ENCODE measurements at regions not wholly inside any gene's neighbourhood (a gene's known extent, or its start where the extent isn't known, plus 50 kb on each side); places are given as distances from the start of the nearest gene placed in this dataset.

DNA sequence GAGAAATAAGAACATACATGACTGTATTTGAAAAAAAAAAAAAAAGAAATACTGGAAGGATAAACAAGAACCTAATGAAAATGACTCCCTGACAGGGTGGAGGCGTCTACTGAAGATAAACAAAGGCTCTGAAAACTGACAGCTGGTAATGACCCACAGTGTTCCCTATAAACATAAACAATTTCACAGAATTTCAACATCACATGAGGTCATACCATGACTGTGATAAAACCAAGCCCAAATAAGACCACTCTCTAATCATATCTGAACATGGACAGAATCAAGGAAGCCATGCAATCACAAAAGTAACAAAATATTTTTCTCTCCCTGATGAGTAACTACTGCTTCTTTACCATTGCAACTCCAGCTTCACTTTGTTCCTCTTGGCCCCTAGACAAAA is 159.3 kb downstream of the FAM124B start:
- H3K4me3 ChIP-seq (ENCODE audit: extremely low read depth in 1 of 4, insufficient read depth in 2 of 4, low read depth in 3 of 4, low read length in 4 of 4): no peak overlapping the region
- no peak overlapping the region for H3K14ac ChIP-seq (ENCODE audit: insufficient read length)
- no peak overlapping the region for H3K27ac ChIP-seq (ENCODE audit: low read depth, low read length)
- DNase-seq (ENCODE audit: low read depth in 1 of 2, low spot score in 2 of 2): no peak
- no peaks in the 10 kb centered on the region for H3K23me2 ChIP-seq (ENCODE audit: low read depth, low read length)
- no peak for FAIRE-seq
- H3K79me1 ChIP-seq (ENCODE audit: low read depth, low read length): no peaks in the 10 kb centered on the region
- WGBS, 2 experiments (ENCODE audit: extremely low coverage in 1 of 2, insufficient coverage in 1 of 2, insufficient read length in 1 of 2, insufficient replicate concordance in 2 of 2, low coverage in 1 of 2, low lambda C conversion rate in 2 of 2, missing lambda C conversion rate in 1 of 2): 89% methylated on average over 1 of the region's 1 CpG; no CpG with 5 or more reads in 1 of the 2 experiments
- no peaks in the 10 kb centered on the region for H3K36me3 ChIP-seq (ENCODE audit: control insufficient read depth in 2 of 4, insufficient read depth in 4 of 4, low read length in 3 of 4)
- no peak overlapping the region for H3K4me2 ChIP-seq (ENCODE audit: insufficient read depth in 1 of 2, low read depth in 2 of 2, low read length in 2 of 2)
- H4K20me1 ChIP-seq (replicated peaks in 1 of 2; ENCODE audit: control insufficient read depth in 1 of 2, insufficient read depth in 2 of 2, low read length in 2 of 2): no peaks in the 10 kb centered on the region
- no peak overlapping the region for H2BK5ac ChIP-seq (ENCODE audit: low read depth, low read length)
- CTCF ChIA-PET (ENCODE audit: partially characterized antibody): interaction anchor here (0.6 kb wide), 1 partner anchor 90 kb away, joined by 3 read pairs; no protein-coding TSS in a partner anchor
- H4K8ac ChIP-seq (ENCODE audit: extremely low read depth, insufficient read depth, low read length): no peak overlapping the region
- no peak overlapping the region for H3K9ac ChIP-seq (replicated peaks in 1 of 4; ENCODE audit: extremely low read depth in 1 of 4, low read depth in 3 of 4, low read length in 3 of 4)
- no peak overlapping the region for H2AFZ ChIP-seq (ENCODE audit: low read length)
- H2AK5ac ChIP-seq (ENCODE audit: low read depth, low read length): no peak overlapping the region
- no peak overlapping the region for H2BK120ac ChIP-seq (replicated peaks; ENCODE audit: low read depth, low read length)
- no peak overlapping the region for H4K5ac ChIP-seq (ENCODE audit: insufficient read length, low read depth, low read length)
- no peaks in the 10 kb centered on the region for H3K79me2 ChIP-seq (ENCODE audit: control insufficient read depth in 1 of 2, insufficient read depth in 2 of 2, low read length in 2 of 2)
- H3K27me3 ChIP-seq (replicated peaks in 1 of 4; ENCODE audit: control insufficient read depth in 3 of 4, extremely low read depth in 1 of 4, insufficient read depth in 3 of 4, low read length in 3 of 4): no peaks in the 10 kb centered on the region
- no peak overlapping the region for H2BK12ac ChIP-seq (ENCODE audit: low read depth, low read length)
- no peak overlapping the region for H3K18ac ChIP-seq (ENCODE audit: extremely low read depth, low read length)
- no peak overlapping the region for H3K56ac ChIP-seq (replicated peaks; ENCODE audit: insufficient read length, low read depth, low read length)
- H3K23ac ChIP-seq (ENCODE audit: insufficient read length): no peak overlapping the region
- POLR2A ChIA-PET (ENCODE audit: partially characterized antibody): no interaction called here
- no peak overlapping the region for H2BK20ac ChIP-seq (ENCODE audit: low read length)
- H3K9me3 ChIP-seq (ENCODE audit: insufficient read depth in 2 of 2, low read depth in 1 of 2, low read length in 1 of 2): no peaks in the 10 kb centered on the region
- H3K4me1 ChIP-seq (replicated peaks in 1 of 4; ENCODE audit: control insufficient read depth in 3 of 4, insufficient read depth in 4 of 4, low read length in 3 of 4): no peaks in the 10 kb centered on the region
- H4K91ac ChIP-seq (replicated peaks; ENCODE audit: insufficient read length, low read length): no peak overlapping the region
- H3K4ac ChIP-seq (replicated peaks; ENCODE audit: insufficient read length, low read depth, low read length): no peak overlapping the region
- H2BK15ac ChIP-seq (ENCODE audit: low read length): no peak overlapping the region
- TF ChIP-seq TAF7 (optimal IDR thresholded peaks at IDR 0.05; ENCODE audit: borderline replicate concordance, low read depth, low read length): no peak
- no peak for TF ChIP-seq TBP (IDR thresholded peaks at IDR 0.05; ENCODE audit: low read depth, low read length)
- no peak for TF ChIP-seq SP1 (IDR thresholded peaks at IDR 0.05; ENCODE audit: low read depth, low read length)
- TF ChIP-seq SIRT6 (IDR thresholded peaks at IDR 0.05; ENCODE audit: low read length): no peak
- no peak for TF ChIP-seq SIX5 (IDR thresholded peaks at IDR 0.05; ENCODE audit: low read depth, low read length)
- TF ChIP-seq, protein P1, sequence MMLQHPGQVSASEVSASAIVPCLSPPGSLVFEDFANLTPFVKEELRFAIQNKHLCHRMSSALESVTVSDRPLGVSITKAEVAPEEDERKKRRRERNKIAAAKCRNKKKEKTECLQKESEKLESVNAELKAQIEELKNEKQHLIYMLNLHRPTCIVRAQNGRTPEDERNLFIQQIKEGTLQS (IDR thresholded peaks at IDR 0.05; ENCODE audit: insufficient read depth, low read depth, low read length): no peak
- no peak for TF ChIP-seq JUND (IDR thresholded peaks at IDR 0.05; ENCODE audit: low read length)
- TF ChIP-seq YY1 (IDR thresholded peaks at IDR 0.05; ENCODE audit: low read depth, low read length): no peak
- no peak for TF ChIP-seq BACH1 (IDR thresholded peaks at IDR 0.05; ENCODE audit: low read length)
- TF ChIP-seq ZNF274 (IDR thresholded peaks at IDR 0.05; ENCODE audit: borderline replicate concordance, extremely low read depth, low read length): no peak
- TF ChIP-seq POLR2A (IDR thresholded peaks at IDR 0.05; ENCODE audit: control extremely low read depth in 1 of 2, low read depth in 2 of 2, low read length in 2 of 2): no peak
- no peak for TF ChIP-seq FOSL1 (IDR thresholded peaks at IDR 0.05; ENCODE audit: insufficient read depth, low read depth, low read length)
- no peak for TF ChIP-seq KDM4A (IDR thresholded peaks at IDR 0.05; ENCODE audit: low read depth, low read length, severe bottlenecking)
- TF ChIP-seq, protein P2, sequence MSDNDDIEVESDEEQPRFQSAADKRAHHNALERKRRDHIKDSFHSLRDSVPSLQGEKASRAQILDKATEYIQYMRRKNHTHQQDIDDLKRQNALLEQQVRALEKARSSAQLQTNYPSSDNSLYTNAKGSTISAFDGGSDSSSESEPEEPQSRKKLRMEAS (IDR thresholded peaks at IDR 0.05): no peak
